ENCODE measurements at regions not wholly inside any gene's neighbourhood (a gene's known extent, or its start where the extent isn't known, plus 50 kb on each side); places are given as distances from the start of the nearest gene placed in this dataset.

DNA sequence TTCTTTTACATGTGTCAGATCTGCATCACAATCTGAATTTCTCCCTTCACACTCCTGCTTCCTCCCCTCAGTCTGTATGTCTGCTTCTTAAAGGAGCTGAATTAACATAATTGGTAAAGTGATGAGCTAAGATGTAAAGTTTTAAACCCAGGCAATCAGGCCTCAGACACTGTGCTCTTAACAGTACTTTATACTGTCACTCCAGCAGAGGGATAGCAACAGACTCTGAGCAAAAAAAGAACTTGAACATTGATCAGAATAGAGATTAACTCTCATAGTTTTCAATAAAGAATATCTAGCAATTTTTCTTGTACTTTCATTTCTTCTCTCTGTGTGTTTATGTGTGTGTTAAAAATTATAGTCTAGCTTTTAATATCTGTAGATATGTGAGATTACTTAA lies 110.3 kb downstream of the DUSP10 start:
- no peak for TF ChIP-seq CTCF (IDR thresholded peaks at IDR 0.05; ENCODE audit: extremely low read depth in 1 of 2, insufficient read depth in 1 of 2, low read depth in 1 of 2, low read length in 2 of 2)
- no peak for TF ChIP-seq EZH2 (IDR thresholded peaks at IDR 0.05; ENCODE audit: borderline replicate concordance, low read depth, low read length, severe bottlenecking)
- TF ChIP-seq POLR2A (IDR thresholded peaks at IDR 0.05; ENCODE audit: low read depth, low read length): no peak
